ENCODE measurements at regions not wholly inside any gene's neighbourhood (a gene's known extent, or its start where the extent isn't known, plus 50 kb on each side); places are given as distances from the start of the nearest gene placed in this dataset.
A peak's percentile ranks its signal among the peaks of the same experiment; 100 is the strongest.
"Not testable (repeated sequence)": the region's sequence is repeated elsewhere in the genome, so short reads cannot be mapped to it uniquely, and the experiment has no call there.

- peak; percentile 36 to 41 (median 40) for DNase-seq (ENCODE audit: low read depth in 3 of 3, low spot score in 2 of 3)
Observed at GRCh38 chr20:16801919-16802651, 53.9 kb downstream of the OTOR start.

DNA sequence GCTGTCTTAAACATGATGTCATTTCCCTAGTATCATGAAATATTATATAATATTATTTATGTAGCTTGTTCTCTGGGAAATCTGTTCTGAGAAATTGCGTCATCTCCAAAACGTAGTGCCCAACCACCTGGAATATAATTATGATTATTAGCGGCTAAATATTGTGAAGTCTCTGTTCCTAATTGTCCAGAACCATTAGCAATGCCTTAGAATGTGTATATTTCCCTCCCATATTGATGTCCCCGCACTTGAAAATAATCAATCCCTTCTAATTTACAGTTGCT lies 54.4 kb downstream of the OTOR start:
- no peak for DNase-seq (ENCODE audit: low read depth in 3 of 3, low spot score in 2 of 3)

DNA sequence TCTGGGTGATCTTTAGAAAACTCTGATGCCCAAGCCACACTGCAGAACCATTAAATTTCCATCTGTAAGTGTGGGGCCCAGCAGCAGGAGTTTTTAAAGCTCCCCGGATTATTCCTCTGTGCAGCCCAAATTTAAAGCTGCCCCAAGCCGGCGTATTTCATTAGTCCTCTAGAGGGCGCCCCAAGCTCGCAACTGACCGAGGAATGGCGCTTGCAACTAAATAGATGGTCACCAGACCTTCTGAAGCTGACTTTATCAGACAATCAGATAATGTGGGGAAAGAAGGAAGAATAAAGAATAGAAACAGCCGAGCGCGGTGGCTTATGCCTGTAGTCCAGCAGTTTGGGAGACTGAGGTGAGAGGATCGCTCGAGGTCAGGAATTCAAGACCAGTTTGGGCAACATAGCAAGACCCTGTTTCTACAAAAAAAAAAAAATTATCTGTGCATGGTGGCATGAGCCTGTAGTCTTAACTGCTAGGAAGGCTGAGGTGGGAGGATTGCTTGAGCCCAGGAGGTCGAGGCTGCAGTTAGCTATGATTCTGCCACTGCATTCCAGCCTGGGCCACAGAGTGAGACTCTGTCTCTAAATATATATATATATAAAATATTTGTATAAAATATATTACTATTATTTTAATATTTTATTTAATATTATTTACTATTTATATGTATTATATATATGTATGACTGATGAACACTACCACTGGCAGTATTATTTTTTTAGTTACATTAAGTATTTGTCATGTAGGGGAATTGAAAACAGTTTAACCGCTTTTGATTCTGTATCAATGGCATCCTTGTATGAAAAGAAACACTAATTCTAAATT lies 56.0 kb downstream of the OTOR start:
- peak; percentile 10 to 32 (median 31) for DNase-seq (ENCODE audit: low read depth in 3 of 3, low spot score in 2 of 3)

GRCh38 chr20:16804793-16805187 lies 56.6 kb downstream of the OTOR start:
- no peak for DNase-seq (ENCODE audit: low read depth in 3 of 3, low spot score in 2 of 3)

DNA sequence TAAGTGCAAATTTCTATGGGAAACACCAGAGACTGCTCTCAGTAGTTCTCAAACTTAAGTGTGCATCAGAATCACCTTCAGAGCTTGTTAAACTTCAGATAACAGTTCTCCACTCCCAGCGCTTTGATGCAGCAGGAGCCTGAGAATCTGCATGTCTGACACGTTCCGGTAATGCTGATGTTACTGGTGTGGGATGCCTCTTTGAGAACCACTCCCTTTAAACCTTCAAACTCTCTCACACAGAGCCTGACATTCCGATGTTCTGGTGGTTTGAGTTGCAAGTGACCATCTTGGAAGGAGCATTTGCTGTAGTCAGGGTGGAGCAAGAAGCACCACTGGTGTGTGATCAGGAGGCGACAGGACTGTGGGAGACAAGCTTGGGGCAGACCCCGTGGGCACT lies 57.9 kb downstream of the OTOR start:
- DNase-seq (ENCODE audit: low read depth in 3 of 3, low spot score in 2 of 3), result no peak

- no peak for DNase-seq (ENCODE audit: low read depth in 3 of 3, low spot score in 2 of 3)
Observed at GRCh38 chr20:16806886-16807285, 58.7 kb downstream of the OTOR start.

GRCh38 chr20:16808796-16809195 lies 60.6 kb downstream of the OTOR start:
- DNase-seq (ENCODE audit: low read depth in 3 of 3, low spot score in 2 of 3), result no peak

DNA sequence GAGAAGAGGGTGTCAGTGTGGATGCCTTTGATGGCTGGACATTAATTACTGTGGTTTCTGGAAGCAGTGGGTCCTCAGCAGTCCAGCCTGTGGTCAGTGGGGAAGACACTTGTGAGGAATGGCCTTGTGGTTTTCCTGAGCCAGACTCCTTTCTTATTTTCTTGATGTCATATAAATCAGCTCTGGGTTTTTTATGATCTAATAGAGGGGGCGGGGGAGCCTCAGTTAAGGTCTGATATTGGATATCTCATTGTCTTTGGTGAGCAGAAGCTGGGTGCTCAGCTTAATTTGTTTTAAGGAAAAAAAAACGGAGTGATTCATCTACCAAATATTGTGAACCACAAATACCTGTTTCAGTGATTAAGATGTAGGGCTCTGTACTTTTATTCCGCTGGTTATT lies 62.1 kb downstream of the OTOR start:
- DNase-seq (ENCODE audit: low read depth in 3 of 3, low spot score in 2 of 3), result no peak

GRCh38 chr20:16816192-16816591 lies 68.0 kb downstream of the OTOR start:
- DNase-seq (ENCODE audit: low read depth in 3 of 3, low spot score in 2 of 3), result no peak

DNA sequence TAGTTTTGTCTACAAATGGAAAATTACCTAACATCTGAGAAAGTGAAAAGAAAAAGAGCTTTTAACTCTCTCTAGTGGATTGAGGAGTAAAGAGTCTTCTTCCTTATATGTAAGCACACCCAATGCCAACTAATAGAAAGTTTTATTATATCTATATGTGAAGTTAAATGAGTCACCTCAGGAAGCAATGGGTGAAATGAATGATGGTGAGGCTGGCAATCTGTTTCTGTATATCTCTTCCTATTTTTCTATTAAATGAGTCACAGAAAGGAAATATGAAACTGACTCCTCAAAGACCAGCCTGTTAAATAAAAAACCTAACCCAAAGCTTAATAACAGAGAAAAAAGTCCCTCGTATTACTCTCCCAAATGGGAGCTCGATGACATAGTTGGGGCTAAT lies 71.3 kb downstream of the OTOR start:
- no peak for DNase-seq (ENCODE audit: low read depth in 3 of 3, low spot score in 2 of 3)

GRCh38 chr20:16821211-16822089 lies 73.3 kb downstream of the OTOR start:
- no peak for DNase-seq (ENCODE audit: low read depth in 3 of 3, low spot score in 2 of 3)

DNA sequence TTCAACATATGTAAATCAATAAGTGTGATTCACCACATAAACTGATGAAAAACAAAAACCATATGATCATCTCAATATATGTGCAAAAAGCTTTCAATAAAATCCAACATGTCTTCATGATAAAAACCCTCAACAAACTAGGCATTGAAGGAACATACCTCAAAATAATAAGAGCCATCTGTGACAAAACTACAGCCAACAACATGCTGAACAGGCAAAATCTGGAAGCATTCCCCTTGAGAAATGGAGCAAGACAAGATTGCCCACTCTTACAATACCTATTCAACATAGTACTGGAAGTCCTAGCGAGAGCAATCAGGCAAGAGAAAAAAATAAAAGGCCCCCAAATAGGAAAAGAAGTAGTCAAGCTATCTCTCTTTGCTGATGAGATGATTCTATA lies 76.5 kb downstream of the OTOR start:
- DNase-seq (ENCODE audit: low read depth in 3 of 3, low spot score in 2 of 3), result no peak

DNA sequence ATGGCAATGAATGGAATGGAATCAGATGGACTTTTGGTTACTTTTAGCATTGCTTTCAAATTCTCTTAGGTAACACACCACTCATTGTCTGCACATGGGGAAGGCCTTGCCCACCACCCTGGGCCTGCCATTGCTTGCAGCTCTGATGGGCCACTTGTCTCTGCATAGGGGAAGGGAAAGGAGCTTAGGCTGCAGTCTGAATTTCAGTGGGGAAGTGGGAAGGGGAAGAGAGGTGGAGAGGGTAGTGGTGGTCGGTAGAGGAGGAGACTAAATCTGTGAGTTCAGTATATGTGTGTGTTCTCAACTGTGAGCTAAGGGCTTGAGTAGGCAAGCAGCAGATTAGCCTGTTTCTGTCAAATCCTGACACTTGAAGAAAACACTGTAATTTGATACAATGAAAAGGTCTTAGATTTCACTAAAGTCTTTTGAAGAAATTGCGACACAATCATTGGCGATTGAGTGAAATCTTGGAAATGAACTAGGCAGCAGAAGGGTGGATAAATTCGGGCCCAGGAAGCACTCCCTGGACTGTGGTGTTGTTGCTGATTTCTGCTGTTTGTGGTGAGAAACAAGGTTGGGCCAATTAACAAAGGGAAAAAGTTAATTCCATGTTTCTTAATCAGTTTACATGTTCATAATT lies 80.6 kb downstream of the OTOR start:
- DNase-seq (ENCODE audit: low read depth in 3 of 3, low spot score in 2 of 3), result no peak

- DNase-seq (ENCODE audit: low read depth in 3 of 3, low spot score in 2 of 3), result not testable (repeated sequence)
Observed at GRCh38 chr20:16835690-16836089, 87.5 kb downstream of the OTOR start.

DNA sequence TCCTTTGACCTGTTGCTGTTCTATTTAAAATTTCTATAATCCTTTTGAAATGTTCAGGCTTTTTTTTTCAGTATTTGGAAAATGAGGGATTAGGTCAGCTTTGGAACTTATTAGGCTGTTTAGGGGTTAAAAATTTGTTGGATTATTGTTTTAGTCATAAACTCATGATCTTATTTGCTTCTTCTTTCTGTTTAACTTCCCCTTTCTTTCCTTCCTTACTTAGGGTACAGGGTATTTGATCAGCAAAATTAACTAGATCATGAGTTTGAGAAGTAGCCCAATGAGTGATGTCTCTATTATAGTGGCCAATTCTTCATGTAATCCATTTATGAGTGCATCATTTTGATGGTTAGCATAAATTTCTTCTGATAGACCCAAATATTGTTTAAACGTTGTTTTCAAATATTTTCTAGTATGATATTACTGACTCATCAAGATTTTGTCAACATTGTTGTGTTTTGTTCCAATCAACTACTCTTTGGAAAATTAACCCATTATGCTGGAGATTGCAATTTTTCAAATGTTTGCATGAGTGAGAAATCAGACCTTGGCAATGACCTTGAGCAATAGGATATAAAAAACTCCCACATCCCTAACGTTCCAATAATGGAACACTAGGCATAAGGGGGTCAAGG lies 94.4 kb downstream of the OTOR start:
- no peak for DNase-seq (ENCODE audit: low read depth in 3 of 3, low spot score in 2 of 3)

DNA sequence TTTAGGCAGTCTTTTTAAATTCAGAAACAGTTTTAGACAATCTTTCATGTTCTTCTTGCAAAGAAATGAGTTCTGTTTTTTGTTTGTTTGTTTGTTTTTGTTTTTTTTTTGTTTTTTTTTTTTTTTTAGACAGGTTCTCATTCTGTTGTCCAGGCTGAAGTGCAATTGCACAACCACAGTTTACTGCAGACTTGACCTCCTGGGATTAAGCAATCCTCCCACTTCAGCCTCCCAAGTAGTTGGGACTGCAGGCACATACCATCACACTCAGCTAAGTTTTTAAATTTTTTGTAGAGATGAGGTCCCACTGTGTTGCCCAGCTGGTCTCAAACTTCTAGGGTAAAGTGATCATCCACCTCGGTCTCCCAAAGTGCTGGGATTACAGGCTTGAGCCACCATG lies 96.2 kb downstream of the OTOR start:
- DNase-seq (ENCODE audit: low read depth in 3 of 3, low spot score in 2 of 3), result no peak

DNA sequence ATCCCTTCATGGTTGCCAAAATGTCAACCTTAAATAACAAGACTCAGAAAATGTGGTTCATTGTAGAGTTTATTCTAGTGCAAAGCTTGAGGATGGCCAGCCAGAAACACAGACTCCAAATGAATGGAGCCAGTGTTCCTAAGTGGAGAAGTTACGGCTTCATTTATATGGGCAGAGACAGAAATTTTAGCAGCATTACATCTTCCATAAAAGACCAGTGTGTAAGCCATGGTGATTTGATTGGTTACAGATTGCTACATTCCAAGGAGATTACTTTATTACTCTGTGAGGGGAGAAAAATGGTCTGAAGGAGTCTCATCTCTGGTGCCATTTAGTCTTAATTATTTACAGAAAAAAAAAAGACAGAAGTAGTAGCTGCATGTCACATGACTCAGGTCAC lies 97.8 kb downstream of the OTOR start:
- no peak for DNase-seq (ENCODE audit: low read depth in 3 of 3, low spot score in 2 of 3)

DNA sequence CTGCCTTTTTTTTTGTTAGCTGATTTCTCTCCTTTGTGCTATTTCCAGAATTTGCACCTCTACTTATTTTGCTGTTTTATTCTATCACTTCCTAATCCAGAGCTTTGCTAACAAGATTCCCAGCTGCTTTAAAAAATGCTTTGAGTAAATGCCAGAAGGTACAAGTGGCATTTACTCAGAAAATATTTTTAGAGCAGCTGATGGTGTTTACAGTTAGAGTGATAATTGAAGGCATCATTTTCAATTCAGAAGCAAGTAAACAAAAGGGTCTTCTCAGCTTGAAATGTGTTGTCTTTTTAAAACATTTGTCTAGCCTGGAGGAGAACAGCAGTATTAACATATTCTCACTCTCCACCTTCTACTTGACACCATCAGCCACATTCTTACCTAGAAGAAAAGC lies 99.9 kb downstream of the OTOR start:
- no peak for DNase-seq (ENCODE audit: low read depth in 3 of 3, low spot score in 2 of 3)

- DNase-seq (ENCODE audit: low read depth in 3 of 3, low spot score in 2 of 3), result no peak
Observed at GRCh38 chr20:16848526-16848925, 100.4 kb downstream of the OTOR start.

DNA sequence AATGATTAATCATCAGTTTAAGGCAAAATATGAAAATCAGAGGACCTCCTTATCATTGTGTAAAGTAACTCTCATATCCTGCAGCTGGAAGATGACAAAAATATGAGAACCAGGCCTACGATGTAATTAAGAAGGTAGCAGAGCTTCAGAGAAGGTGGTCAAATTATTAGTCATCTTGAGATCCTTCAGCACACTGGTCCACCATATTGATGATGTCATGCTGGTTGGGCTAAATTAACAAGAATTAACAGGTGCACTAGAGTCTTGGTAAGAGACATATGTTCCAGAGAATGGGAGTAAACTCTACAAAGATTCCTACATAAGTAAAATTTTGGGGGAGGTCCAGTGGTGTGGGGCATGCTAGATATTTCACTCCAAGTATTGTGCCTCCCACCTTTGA lies 112.8 kb downstream of the OTOR start:
- no peak for DNase-seq (ENCODE audit: low read depth in 3 of 3, low spot score in 2 of 3)

GRCh38 chr20:16861708-16862107 lies 113.5 kb downstream of the OTOR start:
- DNase-seq (ENCODE audit: low read depth in 3 of 3, low spot score in 2 of 3), result no peak
